ENCODE measurements at regions not wholly inside any gene's neighbourhood (a gene's known extent, or its start where the extent isn't known, plus 50 kb on each side); places are given as distances from the start of the nearest gene placed in this dataset.

- TF ChIP-seq, protein P1, sequence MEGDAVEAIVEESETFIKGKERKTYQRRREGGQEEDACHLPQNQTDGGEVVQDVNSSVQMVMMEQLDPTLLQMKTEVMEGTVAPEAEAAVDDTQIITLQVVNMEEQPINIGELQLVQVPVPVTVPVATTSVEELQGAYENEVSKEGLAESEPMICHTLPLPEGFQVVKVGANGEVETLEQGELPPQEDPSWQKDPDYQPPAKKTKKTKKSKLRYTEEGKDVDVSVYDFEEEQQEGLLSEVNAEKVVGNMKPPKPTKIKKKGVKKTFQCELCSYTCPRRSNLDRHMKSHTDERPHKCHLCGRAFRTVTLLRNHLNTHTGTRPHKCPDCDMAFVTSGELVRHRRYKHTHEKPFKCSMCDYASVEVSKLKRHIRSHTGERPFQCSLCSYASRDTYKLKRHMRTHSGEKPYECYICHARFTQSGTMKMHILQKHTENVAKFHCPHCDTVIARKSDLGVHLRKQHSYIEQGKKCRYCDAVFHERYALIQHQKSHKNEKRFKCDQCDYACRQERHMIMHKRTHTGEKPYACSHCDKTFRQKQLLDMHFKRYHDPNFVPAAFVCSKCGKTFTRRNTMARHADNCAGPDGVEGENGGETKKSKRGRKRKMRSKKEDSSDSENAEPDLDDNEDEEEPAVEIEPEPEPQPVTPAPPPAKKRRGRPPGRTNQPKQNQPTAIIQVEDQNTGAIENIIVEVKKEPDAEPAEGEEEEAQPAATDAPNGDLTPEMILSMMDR (IDR thresholded peaks at IDR 0.05; ENCODE audit: borderline replicate concordance, extremely low read depth, low read length, poor library complexity, severe bottlenecking), result no peak
- TF ChIP-seq EZH2 (IDR thresholded peaks at IDR 0.05; ENCODE audit: borderline replicate concordance, low read depth, low read length, severe bottlenecking), result no peak
Observed at GRCh38 chr2:83933749-83934148, 525.3 kb downstream of the SUCLG1 start.
